ENCODE measurements at regions not wholly inside any gene's neighbourhood (a gene's known extent, or its start where the extent isn't known, plus 50 kb on each side); places are given as distances from the start of the nearest gene placed in this dataset.

DNA sequence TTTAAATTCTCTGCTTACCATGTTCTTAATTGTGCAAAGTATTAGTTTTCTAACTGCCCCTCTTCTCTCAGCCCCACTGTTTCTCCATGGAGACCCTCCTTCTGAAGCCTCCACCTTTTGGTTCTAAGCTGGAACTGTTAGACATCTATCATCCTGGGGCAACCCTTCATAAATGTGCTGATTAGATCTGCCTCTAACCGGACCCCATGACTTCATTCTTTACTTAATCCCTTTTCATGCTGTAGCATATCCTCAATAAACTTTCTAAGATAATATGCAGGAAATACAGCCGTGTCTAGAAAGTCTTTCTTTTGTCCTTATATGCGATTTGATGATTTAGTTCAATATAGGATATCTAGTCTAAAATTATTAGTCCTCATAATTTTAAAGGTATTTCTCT is 1020.1 kb downstream of the ADGRL2 start:
- Histone ChIP-seq H3K79me1 (ENCODE audit: low read depth in 1 of 2, low read length in 2 of 2) (no peaks in the 10 kb centered on the region), H3K9me1 (ENCODE audit: insufficient read depth, low read length) (no peaks in the 10 kb centered on the region), H2AK5ac (ENCODE audit: low read depth, low read length) (no peak overlapping the region), H3K23ac (ENCODE audit: low read depth, low read length) (no peak overlapping the region), H4K91ac (ENCODE audit: insufficient read depth, low read depth, low read length) (no peak overlapping the region), H3K27ac (ENCODE audit: insufficient read depth, low read length) (no peak overlapping the region), H4K8ac (ENCODE audit: low read depth in 2 of 2, low read length in 2 of 2) (no peak overlapping the region), H4K5ac (ENCODE audit: low read depth, low read length) (no peak overlapping the region), H3K4ac (ENCODE audit: low read depth, low read length) (no peak overlapping the region), H3K18ac (ENCODE audit: low read depth, low read length) (no peak overlapping the region), H2BK20ac (ENCODE audit: low read depth, low read length) (no peak overlapping the region), H3K27me3 (ENCODE audit: control insufficient read depth, insufficient read depth, low read length) (no peaks in the 10 kb centered on the region), H2BK15ac (ENCODE audit: low read depth, low read length) (no peak overlapping the region), H3K56ac (ENCODE audit: extremely low read depth, insufficient read depth, low read length) (no peak overlapping the region), H3K4me2 (ENCODE audit: low read depth, low read length) (no peak overlapping the region), H3K9ac (ENCODE audit: low read depth, low read length) (no peak overlapping the region), H2AK9ac (replicated peaks; ENCODE audit: low read depth, low read length, poor library complexity) (no peak overlapping the region), H2AFZ (replicated peaks; ENCODE audit: low read length, poor library complexity) (no peak overlapping the region), H3K14ac (replicated peaks; ENCODE audit: low read depth, low read length) (no peak overlapping the region), H3K4me3 (ENCODE audit: insufficient read depth, low read depth, low read length) (no peak overlapping the region), H3K9me3 (ENCODE audit: control insufficient read depth, insufficient read depth, low read length) (no peaks in the 10 kb centered on the region), H2BK120ac (ENCODE audit: low read depth, low read length) (no peak overlapping the region), H3K4me1 (ENCODE audit: control insufficient read depth, insufficient read depth, low read length) (no peaks in the 10 kb centered on the region), H4K20me1 (ENCODE audit: insufficient read depth, low read length) (no peaks in the 10 kb centered on the region), H2BK5ac (ENCODE audit: low read depth, low read length, poor library complexity, severe bottlenecking) (no peak overlapping the region), H3K36me3 (ENCODE audit: control insufficient read depth, insufficient read depth, low read length) (no peaks in the 10 kb centered on the region)
- ChIA-PET CTCF (no interaction called here), POLR2A (ENCODE audit: unreplicated experiment) (no interaction called here)
- no peak for DNase-seq
- dilution Hi-C loops (cut with HindIII; ENCODE audit: low sequenced_read_pairs, unreplicated experiment) (no loop called here), in situ Hi-C loops (cut with MboI; ENCODE audit: low sequenced_read_pairs) (no loop called here), intact Hi-C loops (cut with micrococcal nuclease) (no loop called here)
- BruUV-seq (replicated peaks): no TSS peak
- TF ChIP-seq RAD21 (IDR thresholded peaks at IDR 0.05; ENCODE audit: low read length) (no peak), RFX5 (IDR thresholded peaks at IDR 0.05; ENCODE audit: low read depth, low read length) (no peak), NFE2L2 (IDR thresholded peaks at IDR 0.05; ENCODE audit: low read depth, low read length) (no peak), CHD1 (IDR thresholded peaks at IDR 0.05; ENCODE audit: low read depth, low read length) (no peak), BHLHE40 (IDR thresholded peaks at IDR 0.05; ENCODE audit: low read depth, low read length) (no peak), RCOR1 (IDR thresholded peaks at IDR 0.05; ENCODE audit: insufficient replicate concordance, low read length) (no peak), MAZ (IDR thresholded peaks at IDR 0.05; ENCODE audit: borderline replicate concordance, low read depth, low read length) (no peak)
- TF ChIP-seq, protein P1, sequence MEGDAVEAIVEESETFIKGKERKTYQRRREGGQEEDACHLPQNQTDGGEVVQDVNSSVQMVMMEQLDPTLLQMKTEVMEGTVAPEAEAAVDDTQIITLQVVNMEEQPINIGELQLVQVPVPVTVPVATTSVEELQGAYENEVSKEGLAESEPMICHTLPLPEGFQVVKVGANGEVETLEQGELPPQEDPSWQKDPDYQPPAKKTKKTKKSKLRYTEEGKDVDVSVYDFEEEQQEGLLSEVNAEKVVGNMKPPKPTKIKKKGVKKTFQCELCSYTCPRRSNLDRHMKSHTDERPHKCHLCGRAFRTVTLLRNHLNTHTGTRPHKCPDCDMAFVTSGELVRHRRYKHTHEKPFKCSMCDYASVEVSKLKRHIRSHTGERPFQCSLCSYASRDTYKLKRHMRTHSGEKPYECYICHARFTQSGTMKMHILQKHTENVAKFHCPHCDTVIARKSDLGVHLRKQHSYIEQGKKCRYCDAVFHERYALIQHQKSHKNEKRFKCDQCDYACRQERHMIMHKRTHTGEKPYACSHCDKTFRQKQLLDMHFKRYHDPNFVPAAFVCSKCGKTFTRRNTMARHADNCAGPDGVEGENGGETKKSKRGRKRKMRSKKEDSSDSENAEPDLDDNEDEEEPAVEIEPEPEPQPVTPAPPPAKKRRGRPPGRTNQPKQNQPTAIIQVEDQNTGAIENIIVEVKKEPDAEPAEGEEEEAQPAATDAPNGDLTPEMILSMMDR (conservative IDR thresholded peaks at IDR 0.05; ENCODE audit: low read depth, low read length): no peak
- TF ChIP-seq, protein P2, sequence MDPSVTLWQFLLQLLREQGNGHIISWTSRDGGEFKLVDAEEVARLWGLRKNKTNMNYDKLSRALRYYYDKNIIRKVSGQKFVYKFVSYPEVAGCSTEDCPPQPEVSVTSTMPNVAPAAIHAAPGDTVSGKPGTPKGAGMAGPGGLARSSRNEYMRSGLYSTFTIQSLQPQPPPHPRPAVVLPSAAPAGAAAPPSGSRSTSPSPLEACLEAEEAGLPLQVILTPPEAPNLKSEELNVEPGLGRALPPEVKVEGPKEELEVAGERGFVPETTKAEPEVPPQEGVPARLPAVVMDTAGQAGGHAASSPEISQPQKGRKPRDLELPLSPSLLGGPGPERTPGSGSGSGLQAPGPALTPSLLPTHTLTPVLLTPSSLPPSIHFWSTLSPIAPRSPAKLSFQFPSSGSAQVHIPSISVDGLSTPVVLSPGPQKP (IDR thresholded peaks at IDR 0.05; ENCODE audit: borderline replicate concordance, low read depth, low read length): no peak
- no peak for ATAC-seq (ENCODE audit: low read depth)
- no CpG with 5 or more reads among the region's 3 CpGs for WGBS, 2 experiments (ENCODE audit: extremely low coverage in 2 of 2, insufficient read length in 1 of 2)
